Esophagus muscularis mucosa (tissue), 4 donors: ENCODE measurements at regions not wholly inside any gene's neighbourhood (a gene's known extent, or its start where the extent isn't known, plus 50 kb on each side); places are given as distances from the start of the nearest gene placed in this dataset.

ENCODE experiments used
- CTCF ChIP-seq, 3 experiments: fragments of 200-600 bp in 2 of 3; fragments of 450-650 bp in 1 of 3; sonication (generic) in 2 of 3; IDR thresholded peaks; one replicate each; pipeline ENCODE4 v1.5.1; 2017 to 2019; ENCODE audit warnings: antibody characterized with exemption in 3 of 3, mild to moderate bottlenecking in 2 of 3, moderate library complexity in 1 of 3
- EP300 ChIP-seq: sonication (generic); formaldehyde crosslinking; IDR thresholded peaks from one replicate; pipeline ENCODE4 v1.6.1; 2017; ENCODE audit warnings: antibody characterized with exemption
- POLR2AphosphoS5 ChIP-seq, 2 donors: sonication (generic); formaldehyde crosslinking; IDR thresholded peaks; one replicate each; pipeline ENCODE4 v1.6.1; 2017; ENCODE audit warnings: antibody characterized with exemption in 2 of 2

GRCh38 chr12:88993651-88994050, 358.6 kb downstream of the DUSP6 start:
- TF ChIP-seq CTCF (IDR thresholded peaks at IDR 0.05) (peak; percentile 62 to 70 (median 66)), EP300 (no peak), POLR2AphosphoS5 (IDR thresholded peaks at IDR 0.05) (no peak)
